SH-SY5Y (cell line): ENCODE measurements at regions not wholly inside any gene's neighbourhood (a gene's known extent, or its start where the extent isn't known, plus 50 kb on each side); places are given as distances from the start of the nearest gene placed in this dataset.

Experiments used
- GATA2 ChIP-seq: IDR thresholded peaks from 2 replicates; pipeline ENCODE4 v1.6.1; 2011; ENCODE audit warnings: mild to moderate bottlenecking, low read depth, low read length
- GATA3 ChIP-seq: IDR thresholded peaks from 2 replicates; pipeline ENCODE4 v1.6.1; 2011; ENCODE audit warnings: low read depth, mild to moderate bottlenecking, low read length, moderate library complexity

DNA sequence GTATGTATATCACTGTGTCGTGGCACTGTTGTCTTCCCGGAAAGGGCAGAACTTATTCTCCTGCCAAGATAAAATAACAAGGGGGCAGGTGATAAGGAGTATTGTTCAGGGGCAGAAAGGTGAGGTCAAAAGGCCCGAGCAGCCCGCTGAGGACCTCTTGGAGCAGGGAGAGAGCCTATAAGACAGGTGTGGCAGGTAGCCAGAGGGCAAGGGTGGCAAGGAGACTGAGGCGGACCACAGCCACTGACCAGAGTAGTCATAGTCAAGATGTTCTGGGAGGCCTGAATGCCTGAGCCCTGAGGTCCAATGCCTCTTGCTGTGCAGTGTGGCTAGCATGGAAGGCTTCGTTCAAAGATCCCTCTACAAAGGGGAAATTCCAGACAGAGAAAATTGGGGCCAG, 172.3 kb upstream of the CHRNA7 start:
- no peak for TF ChIP-seq GATA2
- no peak for TF ChIP-seq GATA3
